ENCODE measurements at regions not wholly inside any gene's neighbourhood (a gene's known extent, or its start where the extent isn't known, plus 50 kb on each side); places are given as distances from the start of the nearest gene placed in this dataset.
A peak's percentile ranks its signal among the peaks of the same experiment; 100 is the strongest.

- peaks cover 0 to 8% (median 3%) of the 10 kb centered on the region in 5 donors for H3K27me3 Mint-ChIP-seq
- H3K27ac Mint-ChIP-seq, result no peak overlapping the region
- no peak overlapping the region for H3K27ac ChIP-seq (ENCODE audit: low read depth, low read length)
- H3K4me1 Mint-ChIP-seq, result peaks cover 0 to 5% (median 0%) of the 10 kb centered on the region in 7 donors
- H3K27me3 ChIP-seq (ENCODE audit: control insufficient read depth in 2 of 2, insufficient read depth in 2 of 2, low read length in 2 of 2), result no peaks in the 10 kb centered on the region
- intact Hi-C loops (cut with micrococcal nuclease), result no loop called here
- ChIA-PET POLR2A (interaction anchor here (1.0 kb wide), 1 partner anchor 45 kb away, joined by 5 read pairs; no protein-coding TSS in a partner anchor), CTCF (interaction anchor here (0.7 kb wide), 1 partner anchor 10 kb away, joined by 4 read pairs; no protein-coding TSS in a partner anchor)
- no peaks in the 10 kb centered on the region for H3K9me3 ChIP-seq (ENCODE audit: control insufficient read depth in 2 of 3, low read length in 3 of 3)
- peaks cover 0 to 6% (median 0%) of the 10 kb centered on the region in 11 donors for H3K9me3 Mint-ChIP-seq
- H3K36me3 ChIP-seq (ENCODE audit: control insufficient read depth in 2 of 3, insufficient read depth in 3 of 3, low read length in 3 of 3), result no peaks in the 10 kb centered on the region
- H3K4me1 ChIP-seq (ENCODE audit: control insufficient read depth in 2 of 2, insufficient read depth in 2 of 2, low read length in 2 of 2), result no peaks in the 10 kb centered on the region
- DNase-seq (no peak), ATAC-seq (no peak)
- peaks cover 0 to 5% (median 3%) of the 10 kb centered on the region in 5 donors for H3K36me3 Mint-ChIP-seq
- H3K4me3 Mint-ChIP-seq, result no peak overlapping the region
- no peak overlapping the region for H3K4me3 ChIP-seq (ENCODE audit: low read length)
Observed at GRCh38 chr6:14606353-14606752, 488.8 kb downstream of the CD83 start.

DNA sequence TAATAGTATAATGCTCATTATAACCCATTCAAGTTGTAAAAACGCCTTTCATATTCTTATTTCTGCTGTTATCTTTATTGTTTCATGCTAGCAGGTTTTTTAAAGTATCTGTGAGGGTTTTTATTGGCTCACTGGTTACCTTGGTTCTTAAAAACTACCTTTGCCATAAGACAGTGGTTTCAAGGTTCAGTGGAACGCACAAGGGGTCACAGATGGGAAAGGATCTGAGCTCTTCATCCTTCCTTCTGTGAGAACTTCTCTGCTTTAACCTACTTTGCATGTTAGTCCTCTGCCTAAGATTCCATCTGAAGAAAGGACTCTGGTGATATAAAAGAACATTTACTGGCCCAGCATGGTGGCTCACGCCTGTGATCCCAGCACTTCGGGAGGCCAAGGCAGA lies 492.6 kb downstream of the CD83 start:
- ChIA-PET POLR2A (no interaction called here), CTCF (no interaction called here)
- H3K4me3 ChIP-seq (ENCODE audit: low read length), result no peak overlapping the region
- no peaks in the 10 kb centered on the region for H3K27me3 ChIP-seq (ENCODE audit: control insufficient read depth in 2 of 2, insufficient read depth in 2 of 2, low read length in 2 of 2)
- no peaks in the 10 kb centered on the region for H3K36me3 ChIP-seq (ENCODE audit: control insufficient read depth in 2 of 3, insufficient read depth in 3 of 3, low read length in 3 of 3)
- H3K4me1 ChIP-seq (ENCODE audit: control insufficient read depth in 2 of 2, insufficient read depth in 2 of 2, low read length in 2 of 2), result no peaks in the 10 kb centered on the region
- no peak overlapping the region for H3K27ac ChIP-seq (ENCODE audit: low read depth, low read length)
- Mint-ChIP-seq H3K4me3 (no peak overlapping the region), H3K27ac (no peak overlapping the region), H3K4me1 (peaks cover 0 to 5% (median 0%) of the 10 kb centered on the region in 7 donors), H3K27me3 (peaks cover 0 to 14% (median 4%) of the 10 kb centered on the region in 5 donors), H3K9me3 (peaks cover 0 to 6% (median under 1%) of the 10 kb centered on the region in 11 donors), H3K36me3 (peaks cover 0 to 6% (median 3%) of the 10 kb centered on the region in 5 donors)
- intact Hi-C loops (cut with micrococcal nuclease), result no loop called here
- ATAC-seq (no peak), DNase-seq (no peak)
- H3K9me3 ChIP-seq (ENCODE audit: control insufficient read depth in 2 of 3, low read length in 3 of 3), result no peaks in the 10 kb centered on the region

GRCh38 chr6:14612016-14612980 lies 494.7 kb downstream of the CD83 start:
- peaks cover 0 to 17% (median 4%) of the 10 kb centered on the region in 5 donors for H3K27me3 Mint-ChIP-seq
- H3K9me3 Mint-ChIP-seq, result peaks cover 0 to 18% (median 5%) of the 10 kb centered on the region in 11 donors
- DNase-seq, result no peak
- no peak for ATAC-seq
- peaks cover 0 to 11% (median 6%) of the 10 kb centered on the region in 7 donors for H3K4me1 Mint-ChIP-seq
- Histone ChIP-seq H3K4me3 (ENCODE audit: low read length) (no peak overlapping the region), H3K27me3 (ENCODE audit: control insufficient read depth in 2 of 2, insufficient read depth in 2 of 2, low read length in 2 of 2) (no peaks in the 10 kb centered on the region), H3K9me3 (ENCODE audit: control insufficient read depth in 2 of 3, low read length in 3 of 3) (no peaks in the 10 kb centered on the region), H3K36me3 (ENCODE audit: control insufficient read depth in 2 of 3, insufficient read depth in 3 of 3, low read length in 3 of 3) (no peaks in the 10 kb centered on the region), H3K27ac (ENCODE audit: low read depth, low read length) (no peak overlapping the region), H3K4me1 (ENCODE audit: control insufficient read depth in 2 of 2, insufficient read depth in 2 of 2, low read length in 2 of 2) (no peaks in the 10 kb centered on the region)
- no peak overlapping the region for H3K4me3 Mint-ChIP-seq
- no peak overlapping the region for H3K27ac Mint-ChIP-seq
- peaks cover 0 to 10% (median 5%) of the 10 kb centered on the region in 5 donors for H3K36me3 Mint-ChIP-seq
- CTCF ChIA-PET, result interaction anchor here (0.7 kb wide), 1 partner anchor 114 kb away, joined by 3 read pairs; no protein-coding TSS in a partner anchor
- intact Hi-C loops (cut with micrococcal nuclease), result no loop called here
- POLR2A ChIA-PET, result no interaction called here

- peaks cover 0 to 15% (median 5%) of the 10 kb centered on the region in 11 donors for H3K9me3 Mint-ChIP-seq
- Histone ChIP-seq H3K27me3 (ENCODE audit: control insufficient read depth in 2 of 2, insufficient read depth in 2 of 2, low read length in 2 of 2) (no peaks in the 10 kb centered on the region), H3K4me1 (ENCODE audit: control insufficient read depth in 2 of 2, insufficient read depth in 2 of 2, low read length in 2 of 2) (no peaks in the 10 kb centered on the region), H3K27ac (ENCODE audit: low read depth, low read length) (no peak overlapping the region), H3K36me3 (ENCODE audit: control insufficient read depth in 2 of 3, insufficient read depth in 3 of 3, low read length in 3 of 3) (no peaks in the 10 kb centered on the region), H3K9me3 (ENCODE audit: control insufficient read depth in 2 of 3, low read length in 3 of 3) (no peaks in the 10 kb centered on the region), H3K4me3 (ENCODE audit: low read length) (no peak overlapping the region)
- intact Hi-C loops (cut with micrococcal nuclease), result no loop called here
- peaks cover 0 to 14% (median 6%) of the 10 kb centered on the region in 7 donors for H3K4me1 Mint-ChIP-seq
- ChIA-PET CTCF (no interaction called here), POLR2A (no interaction called here)
- DNase-seq (no peak), ATAC-seq (no peak)
- H3K27ac Mint-ChIP-seq, result no peak overlapping the region
- no peak overlapping the region for H3K4me3 Mint-ChIP-seq
- H3K27me3 Mint-ChIP-seq, result peaks cover 0 to 13% (median 4%) of the 10 kb centered on the region in 5 donors
- H3K36me3 Mint-ChIP-seq, result peaks cover 0 to 8% (median 5%) of the 10 kb centered on the region in 5 donors
Observed at GRCh38 chr6:14614631-14615030, 497.1 kb downstream of the CD83 start.

DNA sequence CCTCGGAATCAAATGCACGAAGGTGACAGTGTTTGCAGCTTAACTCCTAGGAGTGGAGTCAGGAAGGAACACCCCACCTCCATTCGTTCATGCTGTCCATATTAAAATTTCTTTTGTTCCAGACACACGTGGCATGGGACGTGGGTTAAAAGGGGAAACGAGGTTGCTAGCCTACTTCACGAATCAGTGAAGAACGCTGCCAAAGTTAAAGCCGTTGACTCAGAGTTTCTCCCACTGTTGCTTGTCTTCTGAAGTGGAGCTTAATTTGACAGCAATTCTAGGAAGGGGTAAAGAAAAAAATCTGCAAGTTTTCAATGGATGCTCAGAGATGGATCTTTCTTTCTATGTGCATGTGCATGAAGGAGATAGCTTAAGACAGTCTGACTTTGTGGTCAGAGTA lies 499.1 kb downstream of the CD83 start:
- no peaks in the 10 kb centered on the region for H3K9me3 ChIP-seq (ENCODE audit: control insufficient read depth in 2 of 3, low read length in 3 of 3)
- peak overlapping the region in 2 of 10 donors; percentile 13 to 58 for H3K4me3 Mint-ChIP-seq
- H3K27ac ChIP-seq (ENCODE audit: low read depth, low read length), result no peak overlapping the region
- peaks cover 0 to 5% (median 4%) of the 10 kb centered on the region in 5 donors for H3K36me3 Mint-ChIP-seq
- POLR2A ChIA-PET, result interaction anchor here (0.6 to 0.8 kb wide), 3 partner anchors 14 to 715 kb away, joined by 3 read pairs; no protein-coding TSS in a partner anchor
- H3K36me3 ChIP-seq (ENCODE audit: control insufficient read depth in 2 of 3, insufficient read depth in 3 of 3, low read length in 3 of 3), result no peaks in the 10 kb centered on the region
- no peaks in the 10 kb centered on the region for H3K27me3 ChIP-seq (ENCODE audit: control insufficient read depth in 2 of 2, insufficient read depth in 2 of 2, low read length in 2 of 2)
- DNase-seq (no peak), ATAC-seq (no peak)
- intact Hi-C loops (cut with micrococcal nuclease), result no loop called here
- H3K27me3 Mint-ChIP-seq, result peaks cover 0 to 10% (median 0%) of the 10 kb centered on the region in 5 donors
- peaks cover 8 to 20% (median 13%) of the 10 kb centered on the region in 7 donors for H3K4me1 Mint-ChIP-seq
- H3K9me3 Mint-ChIP-seq, result peaks cover 0 to 13% (median 5%) of the 10 kb centered on the region in 11 donors
- CTCF ChIA-PET, result no interaction called here
- H3K4me1 ChIP-seq (ENCODE audit: control insufficient read depth in 2 of 2, insufficient read depth in 2 of 2, low read length in 2 of 2), result peaks cover 0 to 3% of the 10 kb centered on the region in 2 donors
- H3K27ac Mint-ChIP-seq, result no peak overlapping the region
- H3K4me3 ChIP-seq (ENCODE audit: low read length), result no peak overlapping the region

- H3K36me3 ChIP-seq (ENCODE audit: control insufficient read depth in 2 of 3, insufficient read depth in 3 of 3, low read length in 3 of 3), result no peaks in the 10 kb centered on the region
- Mint-ChIP-seq H3K4me1 (peaks cover 11 to 35% (median 28%) of the 10 kb centered on the region in 7 donors), H3K36me3 (peaks cover 0 to 5% (median 4%) of the 10 kb centered on the region in 5 donors), H3K4me3 (no peak overlapping the region), H3K27me3 (peaks cover 0 to 8% (median 0%) of the 10 kb centered on the region in 5 donors), H3K27ac (peak overlapping the region in 1 of 9 donors; percentile 48), H3K9me3 (peaks cover 0 to 13% (median 5%) of the 10 kb centered on the region in 11 donors)
- no peak for ATAC-seq
- CTCF ChIA-PET, result no interaction called here
- no peaks in the 10 kb centered on the region for H3K27me3 ChIP-seq (ENCODE audit: control insufficient read depth in 2 of 2, insufficient read depth in 2 of 2, low read length in 2 of 2)
- no peak overlapping the region for H3K4me3 ChIP-seq (ENCODE audit: low read length)
- no peak for DNase-seq
- intact Hi-C loops (cut with micrococcal nuclease), result no loop called here
- POLR2A ChIA-PET, result no interaction called here
- H3K9me3 ChIP-seq (ENCODE audit: control insufficient read depth in 2 of 3, low read length in 3 of 3), result no peaks in the 10 kb centered on the region
- H3K4me1 ChIP-seq (ENCODE audit: control insufficient read depth in 2 of 2, insufficient read depth in 2 of 2, low read length in 2 of 2), result peaks cover 0 to 15% of the 10 kb centered on the region in 2 donors
- H3K27ac ChIP-seq (ENCODE audit: low read depth, low read length), result no peak overlapping the region
Observed at GRCh38 chr6:14618759-14619418, 501.3 kb downstream of the CD83 start.

Data from naive thymus-derived CD4-positive, alpha-beta T cell (primary cell).